NCI-H1105 treated with DMSO at 0.1 percent for 48 hours (cell line): ENCODE measurements at regions not wholly inside any gene's neighbourhood (a gene's known extent, or its start where the extent isn't known, plus 50 kb on each side); places are given as distances from the start of the nearest gene placed in this dataset.

ENCODE experiments used
- DNase-seq: peaks from one replicate; lab custom pipeline; 2025; lab: John Stamatoyannopoulos, UW

GRCh38 chr3:154061001-154061370, 60.2 kb upstream of the ARHGEF26 start:
- DNase-seq, result no peak

GRCh38 chr3:154062513-154062912, 58.7 kb upstream of the ARHGEF26 start:
- DNase-seq, result no peak

- no peak for DNase-seq
These were observed 50.0 kb upstream of the ARHGEF26 start for GRCh38 chr3:154071146-154071545.
